Brain microvascular endothelial cell (primary cell): ENCODE measurements at regions not wholly inside any gene's neighbourhood (a gene's known extent, or its start where the extent isn't known, plus 50 kb on each side); places are given as distances from the start of the nearest gene placed in this dataset.

Source experiments
- DNase-seq: peaks from one replicate; pipeline ENCODE4 v3.0.0-alpha.2; 2020
- H3K27ac ChIP-seq: fragments of 250-450 bp; sonication (Bioruptor Pico); 2 replicates; pipeline ENCODE4 v1.5.1; 2020; ENCODE audit warnings: mild to moderate bottlenecking, moderate library complexity
- H3K27me3 ChIP-seq: fragments of 250-450 bp; sonication (Bioruptor Pico); replicated peaks from 2 replicates; pipeline ENCODE4 v1.5.1; 2020; ENCODE audit warnings: mild to moderate bottlenecking
- H3K36me3 ChIP-seq: fragments of 250-450 bp; sonication (Bioruptor Pico); replicated peaks from 2 replicates; pipeline ENCODE4 v1.5.1; 2020; ENCODE audit warnings: mild to moderate bottlenecking
- H3K4me3 ChIP-seq: 2 replicates; pipeline ENCODE4 v1.5.1; 2011; ENCODE audit warnings: low read depth, mild to moderate bottlenecking, control low read depth, low read length, moderate library complexity
- CTCF ChIP-seq: IDR thresholded peaks from 2 replicates; pipeline ENCODE4 v1.5.1; 2011; ENCODE audit warnings: low read depth, mild to moderate bottlenecking, moderate library complexity, low read length, control low read depth, inconsistent platforms; ENCODE audit errors: missing control alignments
- in situ Hi-C: cut with HindIII; loops from 2 replicates; pipeline ENCODE4 v1.10.0; 2017; ENCODE audit warnings: low sequenced_read_pairs, low pct_ligation_motif_present

GRCh38 chr2:18123577-18123976, 245.1 kb downstream of the KCNS3 start:
- in situ Hi-C loops: no loop called here
- no peaks in the 10 kb centered on the region for H3K27me3 ChIP-seq
- H3K27ac ChIP-seq: no peak overlapping the region
- H3K4me3 ChIP-seq: no peak overlapping the region
- TF ChIP-seq CTCF: no peak
- no peaks in the 10 kb centered on the region for H3K36me3 ChIP-seq
- DNase-seq: no peak

- no peak for TF ChIP-seq CTCF
- no peak overlapping the region for H3K4me3 ChIP-seq
- no peak overlapping the region for H3K27ac ChIP-seq
- H3K36me3 ChIP-seq: no peaks in the 10 kb centered on the region
- no peak for DNase-seq
- no peaks in the 10 kb centered on the region for H3K27me3 ChIP-seq
- in situ Hi-C loops: no loop called here
Measured at GRCh38 chr2:18123211-18123570, 244.7 kb downstream of the KCNS3 start.

GRCh38 chr2:18122544-18123210, 244.2 kb downstream of the KCNS3 start:
- Histone ChIP-seq H3K27me3 (no peaks in the 10 kb centered on the region), H3K27ac (no peak overlapping the region), H3K36me3 (no peaks in the 10 kb centered on the region), H3K4me3 (no peak overlapping the region)
- in situ Hi-C loops: no loop called here
- DNase-seq: no peak
- TF ChIP-seq CTCF: no peak

GRCh38 chr2:18119883-18120282, 241.4 kb downstream of the KCNS3 start:
- Histone ChIP-seq H3K27me3 (no peaks in the 10 kb centered on the region), H3K4me3 (no peak overlapping the region), H3K27ac (no peak overlapping the region), H3K36me3 (no peaks in the 10 kb centered on the region)
- in situ Hi-C loops: no loop called here
- no peak for TF ChIP-seq CTCF
- DNase-seq: peak; percentile 37

GRCh38 chr2:18118703-18119102, 240.2 kb downstream of the KCNS3 start:
- no peak for TF ChIP-seq CTCF
- no peaks in the 10 kb centered on the region for H3K36me3 ChIP-seq
- no peak overlapping the region for H3K4me3 ChIP-seq
- in situ Hi-C loops: no loop called here
- DNase-seq: peak; percentile 16
- no peaks in the 10 kb centered on the region for H3K27me3 ChIP-seq
- H3K27ac ChIP-seq: no peak overlapping the region

GRCh38 chr2:18117592-18117991, 239.1 kb downstream of the KCNS3 start:
- no peaks in the 10 kb centered on the region for H3K27me3 ChIP-seq
- in situ Hi-C loops: no loop called here
- TF ChIP-seq CTCF: peak; percentile 97
- peak; percentile 67 for DNase-seq
- H3K27ac ChIP-seq: no peak overlapping the region
- no peak overlapping the region for H3K4me3 ChIP-seq
- H3K36me3 ChIP-seq: no peaks in the 10 kb centered on the region
